ENCODE measurements at regions not wholly inside any gene's neighbourhood (a gene's known extent, or its start where the extent isn't known, plus 50 kb on each side); places are given as distances from the start of the nearest gene placed in this dataset.
"Not testable (repeated sequence)": the region's sequence is repeated elsewhere in the genome, so short reads cannot be mapped to it uniquely, and the experiment has no call there.

- DNase-seq (ENCODE audit: low read depth): no peak
- no peak overlapping the region for H3K4me3 ChIP-seq (ENCODE audit: low read depth, low read length)
- TF ChIP-seq MAX (IDR thresholded peaks at IDR 0.05; ENCODE audit: low read depth, low read length) (no peak), CTCF (IDR thresholded peaks at IDR 0.05; ENCODE audit: low read depth, low read length) (no peak), POLR2A (IDR thresholded peaks at IDR 0.05; ENCODE audit: extremely low read depth, insufficient read length) (no peak), MYC (IDR thresholded peaks at IDR 0.05; ENCODE audit: low read depth, low read length) (no peak)
Measured at GRCh38 chr2:57479981-57480380, 566.6 kb upstream of the VRK2 start.

GRCh38 chr2:57488061-57488460 lies 558.5 kb upstream of the VRK2 start:
- no peak for TF ChIP-seq CTCF (IDR thresholded peaks at IDR 0.05; ENCODE audit: low read depth, low read length)
- TF ChIP-seq MAX (IDR thresholded peaks at IDR 0.05; ENCODE audit: low read depth, low read length): no peak
- TF ChIP-seq MYC (IDR thresholded peaks at IDR 0.05; ENCODE audit: low read depth, low read length): no peak
- no peak overlapping the region for H3K4me3 ChIP-seq (ENCODE audit: low read depth, low read length)
- no peak for DNase-seq (ENCODE audit: low read depth)

GRCh38 chr2:57490741-57491140 lies 555.9 kb upstream of the VRK2 start:
- DNase-seq (ENCODE audit: low read depth): peak; percentile 48

GRCh38 chr2:57491213-57491612 lies 555.4 kb upstream of the VRK2 start:
- no peak for DNase-seq (ENCODE audit: low read depth)
- H3K4me3 ChIP-seq (ENCODE audit: low read depth, low read length): no peak overlapping the region
- TF ChIP-seq MYC (IDR thresholded peaks at IDR 0.05; ENCODE audit: low read depth, low read length) (no peak), POLR2A (IDR thresholded peaks at IDR 0.05; ENCODE audit: extremely low read depth, insufficient read length) (no peak)

More at GRCh38 chr2:57490741-57491140, 555.9 kb upstream of the VRK2 start:
- TF ChIP-seq MYC (IDR thresholded peaks at IDR 0.05; ENCODE audit: low read depth, low read length) (no peak), CTCF (IDR thresholded peaks at IDR 0.05; ENCODE audit: low read depth, low read length) (no peak), MAX (IDR thresholded peaks at IDR 0.05; ENCODE audit: low read depth, low read length) (no peak), POLR2A (IDR thresholded peaks at IDR 0.05; ENCODE audit: extremely low read depth, insufficient read length) (no peak)
- H3K4me3 ChIP-seq (ENCODE audit: low read depth, low read length): no peak overlapping the region

DNA sequence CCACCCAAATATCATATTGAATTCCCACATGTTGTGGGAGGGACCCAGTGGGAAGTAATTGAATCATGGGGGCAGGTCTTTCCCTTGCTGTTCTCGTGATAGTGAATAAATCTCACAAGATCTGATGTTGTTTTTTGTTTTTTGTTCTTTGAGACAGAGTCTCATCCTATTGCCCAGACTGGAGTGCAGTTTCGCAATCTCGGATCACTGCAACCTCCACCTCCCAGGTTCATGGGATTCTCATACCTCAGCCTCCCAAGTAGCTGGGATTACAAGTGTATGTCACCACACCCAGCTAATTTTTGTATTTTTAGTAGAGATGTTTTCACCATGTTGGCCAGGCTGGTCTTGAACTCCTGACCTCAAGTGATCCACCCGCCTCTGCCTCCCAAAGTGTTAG lies 552.6 kb upstream of the VRK2 start:
- not testable (repeated sequence) for H3K4me3 ChIP-seq (ENCODE audit: low read depth, low read length); DNase-seq (ENCODE audit: low read depth)

DNA sequence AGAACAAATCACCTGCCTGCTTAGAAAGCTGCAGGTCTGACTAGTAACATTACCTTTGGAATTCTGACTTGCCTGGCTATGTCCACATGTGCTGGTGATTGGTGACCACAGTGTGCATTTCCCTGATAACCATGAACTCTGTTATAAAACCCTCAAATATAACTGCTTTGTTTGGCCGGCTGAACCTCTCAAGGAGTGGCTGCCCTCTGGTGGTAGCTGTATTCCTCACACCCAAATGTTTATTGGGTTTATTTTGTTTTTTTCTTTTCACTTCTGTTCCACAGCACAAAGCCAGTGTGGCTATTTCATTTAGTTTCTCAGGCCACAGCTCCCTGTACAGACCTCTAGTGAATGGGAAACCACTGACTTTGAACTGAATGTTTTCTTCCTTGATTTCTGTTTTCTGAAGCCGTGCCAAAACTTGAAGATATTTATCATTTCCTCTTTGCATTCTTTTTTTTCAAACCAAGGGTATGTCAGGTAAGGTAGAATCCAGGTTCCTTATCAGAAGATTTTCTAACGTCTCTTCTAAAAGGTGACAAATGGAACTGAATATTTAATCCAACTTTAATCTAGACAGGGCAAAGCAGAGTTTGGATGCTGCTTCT lies 549.0 kb upstream of the VRK2 start:
- peak; percentile 65 for DNase-seq (ENCODE audit: low read depth)
- no peak overlapping the region for H3K4me3 ChIP-seq (ENCODE audit: low read depth, low read length)
- TF ChIP-seq MAX (IDR thresholded peaks at IDR 0.05; ENCODE audit: low read depth, low read length): no peak
- peak; percentile 60 for TF ChIP-seq CTCF (IDR thresholded peaks at IDR 0.05; ENCODE audit: low read depth, low read length)

DNA sequence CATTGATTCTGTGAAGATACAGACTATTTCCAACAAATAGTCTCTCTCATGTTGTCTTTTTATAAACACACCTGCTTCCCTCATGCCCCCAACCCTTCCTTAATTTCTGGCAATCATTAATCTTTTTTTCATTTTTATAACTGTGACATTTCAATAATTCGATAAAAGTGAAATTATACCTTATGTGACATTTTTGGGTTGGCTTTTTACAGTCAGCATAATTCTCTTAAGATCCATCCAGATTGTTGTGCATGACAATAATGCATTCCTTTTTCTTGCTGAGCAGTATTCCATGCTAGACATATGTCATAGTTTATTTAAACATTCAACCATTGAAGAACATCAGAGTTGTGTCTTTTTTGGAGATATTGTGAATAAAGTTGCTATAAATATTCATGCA lies 541.8 kb upstream of the VRK2 start:
- TF ChIP-seq CTCF (IDR thresholded peaks at IDR 0.05; ENCODE audit: low read depth, low read length) (no peak), MAX (IDR thresholded peaks at IDR 0.05; ENCODE audit: low read depth, low read length) (no peak), MYC (IDR thresholded peaks at IDR 0.05; ENCODE audit: low read depth, low read length) (no peak), POLR2A (IDR thresholded peaks at IDR 0.05; ENCODE audit: extremely low read depth, insufficient read length) (no peak)
- no peak overlapping the region for H3K4me3 ChIP-seq (ENCODE audit: low read depth, low read length)
- no peak for DNase-seq (ENCODE audit: low read depth)

All from NB4 (cell line).